ENCODE measurements at regions not wholly inside any gene's neighbourhood (a gene's known extent, or its start where the extent isn't known, plus 50 kb on each side); places are given as distances from the start of the nearest gene placed in this dataset.

DNA sequence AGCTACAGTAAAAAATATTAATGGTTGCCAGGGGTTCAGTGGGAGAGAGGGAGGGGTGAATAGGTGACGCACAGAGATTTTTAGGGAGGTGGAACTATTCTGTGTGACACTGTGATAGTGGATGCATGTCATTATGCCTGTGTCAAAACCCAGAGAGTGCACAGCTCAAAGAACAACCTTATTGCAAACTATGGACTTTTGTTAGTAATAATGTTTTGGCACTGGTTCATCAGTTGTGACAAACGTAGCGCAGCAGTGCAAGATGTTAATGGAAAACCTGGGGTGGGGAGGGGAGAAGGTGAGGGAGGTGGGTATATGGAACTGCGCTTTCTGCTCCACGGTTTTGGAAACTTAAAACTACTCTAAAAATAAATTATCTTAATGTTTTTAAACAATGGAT lies 134.6 kb upstream of the RFC3 start:
- H3K56ac ChIP-seq (ENCODE audit: extremely low read depth, insufficient read depth, low read length) = no peak overlapping the region
- H3K9me1 ChIP-seq (ENCODE audit: insufficient read depth, low read length) = 0 out of 2 replicates have a peak, but pooled peaks cover 2% of the 10 kb centered on the region
- no peaks in the 10 kb centered on the region for H3K9me3 ChIP-seq (ENCODE audit: control insufficient read depth, insufficient read depth, low read length)
- no peak overlapping the region for H2BK20ac ChIP-seq (ENCODE audit: low read depth, low read length)
- H4K91ac ChIP-seq (ENCODE audit: insufficient read depth, low read depth, low read length) = no peak overlapping the region
- H3K79me1 ChIP-seq (ENCODE audit: low read depth in 1 of 2, low read length in 2 of 2) = no peaks in the 10 kb centered on the region
- H3K14ac ChIP-seq (replicated peaks; ENCODE audit: low read depth, low read length) = no peak overlapping the region
- H4K20me1 ChIP-seq (ENCODE audit: insufficient read depth, low read length) = no peaks in the 10 kb centered on the region
- H3K27me3 ChIP-seq (ENCODE audit: control insufficient read depth, insufficient read depth, low read length) = no peaks in the 10 kb centered on the region
- H3K23ac ChIP-seq (ENCODE audit: low read depth, low read length) = no peak overlapping the region
- intact Hi-C loops (cut with micrococcal nuclease) (no loop called here), dilution Hi-C loops (cut with HindIII; ENCODE audit: low sequenced_read_pairs, unreplicated experiment) (no loop called here), in situ Hi-C loops (cut with MboI; ENCODE audit: low sequenced_read_pairs) (no loop called here)
- no peak overlapping the region for H3K4me2 ChIP-seq (ENCODE audit: low read depth, low read length)
- H4K8ac ChIP-seq (ENCODE audit: low read depth in 2 of 2, low read length in 2 of 2) = no peak overlapping the region
- H3K9ac ChIP-seq (ENCODE audit: low read depth, low read length) = no peak overlapping the region
- H3K4ac ChIP-seq (ENCODE audit: low read depth, low read length) = no peak overlapping the region
- no peak for DNase-seq
- H4K5ac ChIP-seq (ENCODE audit: low read depth, low read length) = no peak overlapping the region
- no peak overlapping the region for H2BK120ac ChIP-seq (ENCODE audit: low read depth, low read length)
- no peak for ATAC-seq (ENCODE audit: low read depth)
- H3K4me1 ChIP-seq (ENCODE audit: control insufficient read depth, insufficient read depth, low read length) = no peaks in the 10 kb centered on the region
- H2AK9ac ChIP-seq (replicated peaks; ENCODE audit: low read depth, low read length, poor library complexity) = no peak overlapping the region
- no peaks in the 10 kb centered on the region for H3K36me3 ChIP-seq (ENCODE audit: control insufficient read depth, insufficient read depth, low read length)
- no peak overlapping the region for H3K27ac ChIP-seq (ENCODE audit: insufficient read depth, low read length)
- no TSS peak for BruUV-seq (replicated peaks)
- no peak overlapping the region for H2BK5ac ChIP-seq (ENCODE audit: low read depth, low read length, poor library complexity, severe bottlenecking)
- TF ChIP-seq, protein P1, sequence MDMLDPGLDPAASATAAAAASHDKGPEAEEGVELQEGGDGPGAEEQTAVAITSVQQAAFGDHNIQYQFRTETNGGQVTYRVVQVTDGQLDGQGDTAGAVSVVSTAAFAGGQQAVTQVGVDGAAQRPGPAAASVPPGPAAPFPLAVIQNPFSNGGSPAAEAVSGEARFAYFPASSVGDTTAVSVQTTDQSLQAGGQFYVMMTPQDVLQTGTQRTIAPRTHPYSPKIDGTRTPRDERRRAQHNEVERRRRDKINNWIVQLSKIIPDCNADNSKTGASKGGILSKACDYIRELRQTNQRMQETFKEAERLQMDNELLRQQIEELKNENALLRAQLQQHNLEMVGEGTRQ (IDR thresholded peaks at IDR 0.05; ENCODE audit: low read depth, low read length) = no peak
- H2BK15ac ChIP-seq (ENCODE audit: low read depth, low read length) = no peak overlapping the region
- no peak overlapping the region for H2AK5ac ChIP-seq (ENCODE audit: low read depth, low read length)
- ChIA-PET POLR2A (ENCODE audit: unreplicated experiment) (interaction anchor here (0.6 kb wide), 1 partner anchor 41 kb away, joined by 3 read pairs; no protein-coding TSS in a partner anchor), CTCF (no interaction called here)
- no CpG with 5 or more reads among the region's 5 CpGs for WGBS, 2 experiments (ENCODE audit: extremely low coverage in 2 of 2, insufficient read length in 1 of 2)
- no peak overlapping the region for H2AFZ ChIP-seq (replicated peaks; ENCODE audit: low read length, poor library complexity)
- no peak overlapping the region for H3K18ac ChIP-seq (ENCODE audit: low read depth, low read length)
- H3K4me3 ChIP-seq (ENCODE audit: insufficient read depth, low read depth, low read length) = no peak overlapping the region

All from IMR-90 (cell line).